Heart left ventricle (tissue), 16 donors: ENCODE measurements at regions not wholly inside any gene's neighbourhood (a gene's known extent, or its start where the extent isn't known, plus 50 kb on each side); places are given as distances from the start of the nearest gene placed in this dataset.

Source experiments
- ATAC-seq, 4 donors: fragments of 200-7000 bp; cut with Tn5 transposase; one replicate each; pipeline ENCODE4 v1.9.1; 2020 to 2022; ENCODE audit warnings: moderate library complexity in 4 of 4, mild to moderate bottlenecking in 3 of 4, moderate number of reproducible peaks in 1 of 4
- DNase-seq, 5 donors: peaks; one replicate each; pipeline ENCODE4 v3.0.0-alpha.2; 2020
- H3K27ac ChIP-seq, 12 donors: fragments of 200-600 bp; sonication (generic) in 4 of 12; one replicate each; pipeline versions ENCODE4 v1.5.0 to v1.8.0; 2016 to 2022; ENCODE audit warnings: mild to moderate bottlenecking in 2 of 12
- H3K27me3 ChIP-seq, 9 donors: fragments of 200-600 bp; sonication (generic) in 2 of 9; one replicate each; pipeline versions ENCODE4 v1.5.1 to v1.8.0; 2016 to 2022; ENCODE audit warnings: mild to moderate bottlenecking in 3 of 9
- H3K36me3 ChIP-seq, 9 donors: fragments of 200-600 bp; sonication (generic) in 2 of 9; one replicate each; pipeline versions ENCODE4 v1.5.0 to v1.8.0; 2018 to 2022; ENCODE audit warnings: mild to moderate bottlenecking in 2 of 9
- H3K4me1 ChIP-seq, 12 donors: fragments of 200-600 bp; sonication (generic) in 4 of 12; one replicate each; pipeline versions ENCODE4 v1.5.0 to v1.8.0; 2016 to 2022; ENCODE audit warnings: mild to moderate bottlenecking in 3 of 12
- H3K4me3 ChIP-seq, 12 donors: fragments of 200-600 bp; sonication (generic) in 4 of 12; one replicate each; pipeline versions ENCODE4 v1.5.0 to v1.8.0; 2017 to 2022; ENCODE audit warnings: mild to moderate bottlenecking in 9 of 12, moderate library complexity in 4 of 12
- H3K9me3 ChIP-seq, 12 donors: fragments of 200-600 bp; sonication (generic) in 4 of 12; one replicate each; pipeline versions ENCODE4 v1.5.0 to v1.8.0; 2016 to 2022; ENCODE audit warnings: mild to moderate bottlenecking in 1 of 12
- CTCF ChIP-seq, 12 donors: fragments of 200-600 bp; sonication (generic) in 4 of 12; IDR thresholded peaks; one replicate each; pipeline versions ENCODE4 v1.5.0 to v1.8.0; 2018 to 2022; ENCODE audit warnings: antibody characterized with exemption in 12 of 12, mild to moderate bottlenecking in 5 of 12
- POLR2A ChIP-seq, 2 donors: fragments of 450-650 bp; IDR thresholded peaks; one replicate each; pipeline ENCODE4 v1.6.1; 2017; ENCODE audit warnings: antibody characterized with exemption in 2 of 2, mild to moderate bottlenecking in 2 of 2, moderate library complexity in 2 of 2
- WGBS, 4 donors: extraction: QIAGEN DNeasy Blood & Tissue Kit in 2 of 4; methylation state at CpG; one replicate each; pipeline versions ENCODE4 v1.1.5 to v1.1.7; 2013 to 2018; 5-methylcytosine and 5-hydroxymethylcytosine counted together
- intact Hi-C, 10 donors: fragments of 100-400 bp; cut with DNase I; formaldehyde crosslinking; loops; one replicate each; pipeline versions ENCODE4 v1.11.1 to v1.14.2; 2022
- donor health status: ischemic (EF 13 %, LVEDD 7.1; RV severe dilation, severe dysfunction).
- donor health status: healthy with polysubstance abuse.
- donor health status: DM: no; HTN: yes; CAD: no.
- donor health status: DM: no; HTN: no; CAD: no.
- donor health status: ischemic (EF 25% LVEDD 6.9; RV normal size, moderate dysfunction).
- donor health status: ischemic (EF 25% LVEDD 5.7; RV mildly dilated, moderate dysfunction).
- donor health status: healthy.
- donor health status: DM: yes; HTN: yes; CAD: no.
- donor health status: ischemic (EF 35%, LVEDD 5.7; RV mildly dilated, moderate dysfunction).
- donor health status: nonischemic (EF 11% LVEDD 7.7; RV severe dilation, severe dysfunction).
- donor health status: DM: yes; HTN: yes; CAD: no.
- donor health status: PGD.
- donor health status: ischemic (EF 29% LVEDD 5.4; RV normal size, mild dysfunction).
- donor health status: nonischemic (EF 23%, LVEDD 6.1; RV moderate dilation, normal function).

- TF ChIP-seq POLR2A (IDR thresholded peaks at IDR 0.05) (no peak), CTCF (IDR thresholded peaks at IDR 0.05) (no peak)
- ATAC-seq (no peak), DNase-seq (no peak)
- Histone ChIP-seq H3K4me3 (peak overlapping the region in 1 of 12 donors; percentile 14), H3K36me3 (no peaks in the 10 kb centered on the region), H3K4me1 (peaks cover 0 to 19% (median 0%) of the 10 kb centered on the region in 12 donors), H3K27ac (peak overlapping the region in 1 of 12 donors; percentile 15), H3K27me3 (no peaks in the 10 kb centered on the region), H3K9me3 (no peaks in the 10 kb centered on the region)
- WGBS, 4 donors = 66 to 73% (median 69%) methylated on average over 4 of the region's 4 CpGs
- intact Hi-C loops = loop anchor here in 3 of 10 donors (2.0 to 10.0 kb wide), 2 partner anchors 38 to 80 kb away; no protein-coding TSS in a partner anchor
Observed at GRCh38 chr5:102664616-102665335, 90.3 kb upstream of the PAM start.

GRCh38 chr5:102666164-102666946 lies 88.8 kb upstream of the PAM start:
- Histone ChIP-seq H3K4me3 (no peak overlapping the region), H3K9me3 (no peaks in the 10 kb centered on the region), H3K4me1 (peaks cover 0 to 19% (median 0%) of the 10 kb centered on the region in 12 donors), H3K27me3 (no peaks in the 10 kb centered on the region), H3K27ac (no peak overlapping the region), H3K36me3 (no peaks in the 10 kb centered on the region)
- no peak for DNase-seq
- intact Hi-C loops = loop anchor here in 2 of 10 donors (10.0 kb wide), 1 partner anchor 82 kb away; no protein-coding TSS in a partner anchor
- WGBS, 4 donors = 80 to 87% (median 82%) methylated on average over 4 of the region's 4 CpGs
- no peak for TF ChIP-seq CTCF (IDR thresholded peaks at IDR 0.05)
- TF ChIP-seq POLR2A (IDR thresholded peaks at IDR 0.05) = no peak
- ATAC-seq = no peak

GRCh38 chr5:102668220-102668932 lies 86.7 kb upstream of the PAM start:
- intact Hi-C loops = loop anchor here in 4 of 10 donors (2.0 to 10.0 kb wide), 2 partner anchors 84 kb away; no protein-coding TSS in a partner anchor
- DNase-seq (no peak), ATAC-seq (no peak)
- peaks cover 0 to 19% (median 0%) of the 10 kb centered on the region in 12 donors for H3K4me1 ChIP-seq
- H3K36me3 ChIP-seq = no peaks in the 10 kb centered on the region
- no peak overlapping the region for H3K4me3 ChIP-seq
- H3K9me3 ChIP-seq = no peaks in the 10 kb centered on the region
- WGBS, 4 donors = 67 to 84% (median 71%) methylated on average over 3 of the region's 3 CpGs
- TF ChIP-seq POLR2A (IDR thresholded peaks at IDR 0.05) (no peak), CTCF (IDR thresholded peaks at IDR 0.05) (no peak)
- no peaks in the 10 kb centered on the region for H3K27me3 ChIP-seq
- H3K27ac ChIP-seq = no peak overlapping the region
